Pancreas (tissue), 10 donors: ENCODE measurements at regions not wholly inside any gene's neighbourhood (a gene's known extent, or its start where the extent isn't known, plus 50 kb on each side); places are given as distances from the start of the nearest gene placed in this dataset.

Source experiments
- ATAC-seq, 4 donors: fragments of 200-7000 bp; cut with Tn5 transposase; one replicate each; pipeline versions ENCODE4 v1.8.0 to v1.9.1; 2020; ENCODE audit warnings: mild to moderate bottlenecking in 4 of 4, moderate library complexity in 4 of 4
- DNase-seq, 6 donors: peaks; one replicate each; pipeline ENCODE4 v3.0.0-alpha.2; 2020
- FAIRE-seq: peaks from 2 replicates; lab custom pipeline; 2012; peaks lifted over from hg19 to GRCh38; lab: Jason Lieb, UNC
- H3K27ac ChIP-seq, 4 donors: fragments of 200-600 bp; sonication (generic); 1 replicate in 3 of 4; 2 replicates in 1 of 4; pipeline versions ENCODE4 v1.5.0 to v1.8.0; 2020
- H3K27me3 ChIP-seq, 4 donors: fragments of 200-600 bp; one replicate each; pipeline ENCODE4 v1.8.0; 2021
- H3K36me3 ChIP-seq, 3 donors: fragments of 200-600 bp; sonication (generic) in 1 of 3; one replicate each; pipeline versions ENCODE4 v1.5.0 to v1.8.0; 2020 to 2021
- H3K4me1 ChIP-seq, 3 donors: fragments of 200-600 bp; one replicate each; pipeline ENCODE4 v1.8.0; 2021
- H3K4me3 ChIP-seq, 4 donors: fragments of 200-600 bp; sonication (generic) in 2 of 4; one replicate each; pipeline versions ENCODE4 v1.5.0 to v1.8.0; 2020 to 2021
- H3K9me3 ChIP-seq, 4 donors: fragments of 200-600 bp; one replicate each; pipeline ENCODE4 v1.8.0; 2021
- WGBS, 2 donors: extraction: QIAGEN DNeasy Blood & Tissue Kit; methylation state at CpG; one replicate each; pipeline ENCODE4 v1.1.7; 2013; 5-methylcytosine and 5-hydroxymethylcytosine counted together
- intact Hi-C, 3 donors: fragments of 100-400 bp; cut with DNase I; formaldehyde crosslinking; loops; one replicate each; pipeline versions ENCODE4 v1.11.1 to v1.14.2; 2022
- TF ChIP-seq, protein P1 (sequence below), 4 donors: fragments of 200-600 bp; sonication (generic) in 3 of 4; IDR thresholded peaks; one replicate each; pipeline versions ENCODE4 v1.5.0 to v1.8.0; 2021; ENCODE audit warnings: antibody characterized with exemption in 4 of 4
- donor health status: healthy with polysubstance abuse.
- donor health status: DM: no; HTN: no; CAD: no; lungs with moderate emphysema.
- donor health status: DM: no; HTN: no; CAD: no.
- donor health status: control.
- donor health status: control.
- donor health status: Bipolar disorder and iron deficiency.
- donor health status: DM: yes; HTN: yes; CAD: no.
- donor health status: DM: no; HTN: no; CAD: no.
- donor health status: DM: no; HTN: no; CAD: no.
- donor health status: DM: yes; HTN: yes; CAD: no.

DNA sequence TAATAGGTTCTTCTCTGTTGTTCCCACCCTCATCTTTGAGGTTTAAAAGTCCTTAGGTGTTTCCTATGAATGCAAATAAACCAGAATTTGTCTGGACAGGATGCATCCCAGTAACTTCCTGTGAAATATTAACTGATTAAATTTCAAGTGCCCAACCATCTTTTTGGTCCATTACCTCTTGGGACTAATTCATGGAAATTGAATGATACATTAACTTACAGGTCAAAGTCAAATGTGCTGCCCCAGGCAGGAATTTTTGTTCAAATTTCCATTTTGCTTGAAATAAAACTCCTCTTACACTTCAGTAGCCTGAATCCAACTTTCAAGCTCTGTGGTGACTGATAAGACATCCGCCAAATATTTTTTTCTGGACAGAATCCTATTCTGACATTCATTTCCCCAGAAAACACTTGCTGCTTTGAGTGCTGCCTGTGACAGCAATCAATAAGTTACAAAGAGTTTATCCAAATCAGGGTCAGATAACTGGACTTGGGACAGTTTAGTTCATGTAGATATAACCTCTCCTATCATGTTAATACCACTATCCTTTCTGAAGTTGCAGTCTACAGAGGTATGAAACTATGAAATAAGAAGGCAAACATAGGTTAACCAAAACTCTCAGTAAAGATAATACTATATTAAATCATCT is 383.5 kb downstream of the POM121L12 start:
- H3K36me3 ChIP-seq, result no peaks in the 10 kb centered on the region
- 15 to 19% methylated on average over 1 of the region's 1 CpG for WGBS, 2 donors
- FAIRE-seq (no peak), ATAC-seq (no peak), DNase-seq (no peak)
- intact Hi-C loops, result no loop called here
- TF ChIP-seq, protein P1, sequence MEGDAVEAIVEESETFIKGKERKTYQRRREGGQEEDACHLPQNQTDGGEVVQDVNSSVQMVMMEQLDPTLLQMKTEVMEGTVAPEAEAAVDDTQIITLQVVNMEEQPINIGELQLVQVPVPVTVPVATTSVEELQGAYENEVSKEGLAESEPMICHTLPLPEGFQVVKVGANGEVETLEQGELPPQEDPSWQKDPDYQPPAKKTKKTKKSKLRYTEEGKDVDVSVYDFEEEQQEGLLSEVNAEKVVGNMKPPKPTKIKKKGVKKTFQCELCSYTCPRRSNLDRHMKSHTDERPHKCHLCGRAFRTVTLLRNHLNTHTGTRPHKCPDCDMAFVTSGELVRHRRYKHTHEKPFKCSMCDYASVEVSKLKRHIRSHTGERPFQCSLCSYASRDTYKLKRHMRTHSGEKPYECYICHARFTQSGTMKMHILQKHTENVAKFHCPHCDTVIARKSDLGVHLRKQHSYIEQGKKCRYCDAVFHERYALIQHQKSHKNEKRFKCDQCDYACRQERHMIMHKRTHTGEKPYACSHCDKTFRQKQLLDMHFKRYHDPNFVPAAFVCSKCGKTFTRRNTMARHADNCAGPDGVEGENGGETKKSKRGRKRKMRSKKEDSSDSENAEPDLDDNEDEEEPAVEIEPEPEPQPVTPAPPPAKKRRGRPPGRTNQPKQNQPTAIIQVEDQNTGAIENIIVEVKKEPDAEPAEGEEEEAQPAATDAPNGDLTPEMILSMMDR (IDR thresholded peaks at IDR 0.05), result no peak
- no peaks in the 10 kb centered on the region for H3K27me3 ChIP-seq
- no peaks in the 10 kb centered on the region for H3K9me3 ChIP-seq
- H3K4me3 ChIP-seq, result no peak overlapping the region
- no peaks in the 10 kb centered on the region for H3K4me1 ChIP-seq
- H3K27ac ChIP-seq, result no peak overlapping the region

DNA sequence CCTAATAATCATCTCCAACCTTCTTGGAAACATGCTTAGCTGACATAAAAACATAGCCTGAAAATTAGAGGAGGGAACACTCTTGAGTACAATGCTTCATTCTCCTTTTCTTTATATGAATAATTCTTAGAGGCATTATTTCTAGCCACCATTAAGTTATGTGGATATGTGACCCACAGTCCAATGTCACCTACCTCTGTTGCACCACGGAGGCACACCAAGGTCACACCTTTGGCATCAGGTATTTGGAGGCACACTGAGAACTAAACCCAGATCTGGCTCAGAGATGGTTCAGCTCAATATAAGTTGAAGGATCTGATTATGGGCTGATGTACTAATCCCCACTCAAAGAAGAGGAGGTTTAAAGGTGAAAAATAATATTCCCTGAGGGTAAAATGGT is 385.1 kb downstream of the POM121L12 start:
- no peak overlapping the region for H3K4me3 ChIP-seq
- H3K4me1 ChIP-seq, result no peaks in the 10 kb centered on the region
- H3K27ac ChIP-seq, result no peak overlapping the region
- WGBS, 2 donors, result 20 to 23% methylated on average over 1 of the region's 1 CpG
- no peak for FAIRE-seq
- TF ChIP-seq, protein P1 (IDR thresholded peaks at IDR 0.05), result no peak
- DNase-seq, result no peak
- H3K36me3 ChIP-seq, result no peaks in the 10 kb centered on the region
- ATAC-seq, result no peak
- H3K27me3 ChIP-seq, result no peaks in the 10 kb centered on the region
- intact Hi-C loops, result no loop called here
- H3K9me3 ChIP-seq, result no peaks in the 10 kb centered on the region

DNA sequence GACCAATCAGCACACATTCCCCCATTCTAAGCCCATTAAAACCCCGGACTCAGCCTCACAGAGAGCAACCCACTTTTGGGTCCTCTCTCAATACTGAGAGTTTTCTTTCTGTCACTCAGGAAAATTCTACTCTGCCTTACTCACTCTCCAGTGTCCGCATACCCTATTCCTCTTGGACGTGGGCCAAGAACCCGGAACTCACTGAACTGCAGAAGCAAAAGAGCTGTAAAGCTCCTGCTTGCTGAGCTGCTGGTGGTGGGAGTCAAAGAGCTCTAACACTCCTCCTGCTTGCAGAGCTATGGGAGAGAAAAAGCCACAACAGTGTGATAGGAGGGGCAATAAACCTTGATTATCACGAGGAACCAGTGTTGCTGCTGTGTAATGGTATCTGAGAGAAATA is 386.9 kb downstream of the POM121L12 start:
- intact Hi-C loops, result no loop called here
- WGBS, 2 donors, result 47 to 63% methylated on average over 5 of the region's 5 CpGs
- ATAC-seq (no peak), DNase-seq (no peak), FAIRE-seq (no peak)
- no peak overlapping the region for H3K27ac ChIP-seq
- H3K4me1 ChIP-seq, result no peaks in the 10 kb centered on the region
- H3K36me3 ChIP-seq, result no peaks in the 10 kb centered on the region
- H3K4me3 ChIP-seq, result no peak overlapping the region
- TF ChIP-seq, protein P1 (IDR thresholded peaks at IDR 0.05), result no peak
- no peaks in the 10 kb centered on the region for H3K9me3 ChIP-seq
- no peaks in the 10 kb centered on the region for H3K27me3 ChIP-seq

DNA sequence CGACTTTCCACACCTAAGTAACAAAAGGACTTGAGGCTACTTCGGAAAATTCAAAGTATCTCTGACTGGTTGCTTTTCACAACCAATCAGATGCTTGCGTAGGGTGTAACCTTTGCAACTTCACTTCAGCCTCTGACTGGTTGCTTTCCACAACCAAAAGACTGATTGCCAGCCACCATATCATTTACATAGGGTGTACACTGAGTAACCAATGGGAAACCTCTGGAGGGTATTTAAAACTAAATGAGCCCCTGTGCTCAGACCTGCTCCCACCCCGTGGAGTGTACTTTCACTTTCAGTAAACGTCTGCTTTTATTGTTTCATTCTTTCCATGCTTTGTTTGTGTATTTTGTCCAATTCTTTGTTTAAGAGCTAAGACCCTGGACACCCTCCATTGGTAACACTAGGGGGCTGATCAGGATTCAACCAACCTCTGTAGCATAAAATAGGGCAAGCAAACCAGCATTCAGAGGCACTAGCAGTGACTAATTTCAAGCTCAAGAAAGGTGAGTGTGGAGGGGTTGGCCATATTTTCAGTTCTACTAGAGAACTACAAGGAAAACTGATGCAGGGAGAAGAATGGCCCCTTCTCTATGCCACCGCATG is 390.8 kb downstream of the POM121L12 start:
- no peak overlapping the region for H3K4me3 ChIP-seq
- ATAC-seq, result no peak
- no peak overlapping the region for H3K27ac ChIP-seq
- no peak for FAIRE-seq
- TF ChIP-seq, protein P1 (IDR thresholded peaks at IDR 0.05), result no peak
- no peaks in the 10 kb centered on the region for H3K9me3 ChIP-seq
- H3K4me1 ChIP-seq, result no peaks in the 10 kb centered on the region
- DNase-seq, result no peak
- H3K36me3 ChIP-seq, result no peaks in the 10 kb centered on the region
- 49 to 62% methylated on average over 6 of the region's 6 CpGs for WGBS, 2 donors
- intact Hi-C loops, result no loop called here
- H3K27me3 ChIP-seq, result no peaks in the 10 kb centered on the region

DNA sequence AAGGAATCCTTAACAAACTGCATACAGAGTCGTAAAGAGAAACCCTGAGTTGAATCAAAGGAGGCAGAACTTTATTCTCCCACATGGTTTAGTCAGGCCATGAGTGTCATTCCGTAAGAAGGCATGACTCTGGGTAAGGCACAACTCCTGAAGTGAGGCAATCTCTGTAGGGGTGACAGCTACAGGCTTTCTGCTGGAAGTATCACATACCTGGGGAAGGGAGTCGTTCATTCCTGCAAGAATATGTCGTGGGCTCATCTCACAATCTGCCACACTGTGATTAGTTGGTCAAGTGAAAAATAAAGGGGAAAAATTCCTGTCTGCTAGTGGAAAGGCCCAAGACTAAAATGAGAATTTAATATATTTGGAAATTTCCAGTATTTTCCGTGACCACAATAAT is 392.6 kb downstream of the POM121L12 start:
- Histone ChIP-seq H3K4me1 (no peaks in the 10 kb centered on the region), H3K27me3 (no peaks in the 10 kb centered on the region), H3K36me3 (no peaks in the 10 kb centered on the region), H3K4me3 (no peak overlapping the region), H3K9me3 (no peaks in the 10 kb centered on the region), H3K27ac (no peak overlapping the region)
- WGBS, 2 donors, result 53 to 64% methylated on average over 5 of the region's 5 CpGs
- intact Hi-C loops, result no loop called here
- DNase-seq, result no peak
- TF ChIP-seq, protein P1 (IDR thresholded peaks at IDR 0.05), result no peak
- no peak for FAIRE-seq
- ATAC-seq, result no peak
